Fibroblast of lung (primary cell): ENCODE measurements at regions not wholly inside any gene's neighbourhood (a gene's known extent, or its start where the extent isn't known, plus 50 kb on each side); places are given as distances from the start of the nearest gene placed in this dataset.

Experiments used
- CTCF ChIP-seq, 2 donors: IDR thresholded peaks in 1 of 2; conservative IDR thresholded peaks in 1 of 2; 1 replicate in 1 of 2; 2 replicates in 1 of 2; pipeline ENCODE4 v1.5.1; 2011 to 2012; ENCODE audit warnings: low read length in 2 of 2, control low read depth in 1 of 2, inconsistent platforms in 1 of 2, low read depth in 1 of 2, mild to moderate bottlenecking in 1 of 2
- EZH2 ChIP-seq: IDR thresholded peaks from 2 replicates; pipeline ENCODE4 v1.5.1; 2012; ENCODE audit warnings: low read length, control low read depth, mild to moderate bottlenecking; ENCODE audit errors: missing control alignments

GRCh38 chr13:99450416-99450815 is 50.9 kb upstream of the TM9SF2 start:
- TF ChIP-seq CTCF (conservative IDR thresholded peaks at IDR 0.05 in 1 of 2, IDR thresholded peaks at IDR 0.05 in 1 of 2; ENCODE audit: low read depth in 1 of 2, low read length in 2 of 2) (no peak), EZH2 (no peak)
